NCI-H226 (cell line): ENCODE measurements at regions not wholly inside any gene's neighbourhood (a gene's known extent, or its start where the extent isn't known, plus 50 kb on each side); places are given as distances from the start of the nearest gene placed in this dataset.

Experiments used
- DNase-seq: peaks from one replicate; pipeline ENCODE4 v3.0.0-alpha.2; 2015

DNA sequence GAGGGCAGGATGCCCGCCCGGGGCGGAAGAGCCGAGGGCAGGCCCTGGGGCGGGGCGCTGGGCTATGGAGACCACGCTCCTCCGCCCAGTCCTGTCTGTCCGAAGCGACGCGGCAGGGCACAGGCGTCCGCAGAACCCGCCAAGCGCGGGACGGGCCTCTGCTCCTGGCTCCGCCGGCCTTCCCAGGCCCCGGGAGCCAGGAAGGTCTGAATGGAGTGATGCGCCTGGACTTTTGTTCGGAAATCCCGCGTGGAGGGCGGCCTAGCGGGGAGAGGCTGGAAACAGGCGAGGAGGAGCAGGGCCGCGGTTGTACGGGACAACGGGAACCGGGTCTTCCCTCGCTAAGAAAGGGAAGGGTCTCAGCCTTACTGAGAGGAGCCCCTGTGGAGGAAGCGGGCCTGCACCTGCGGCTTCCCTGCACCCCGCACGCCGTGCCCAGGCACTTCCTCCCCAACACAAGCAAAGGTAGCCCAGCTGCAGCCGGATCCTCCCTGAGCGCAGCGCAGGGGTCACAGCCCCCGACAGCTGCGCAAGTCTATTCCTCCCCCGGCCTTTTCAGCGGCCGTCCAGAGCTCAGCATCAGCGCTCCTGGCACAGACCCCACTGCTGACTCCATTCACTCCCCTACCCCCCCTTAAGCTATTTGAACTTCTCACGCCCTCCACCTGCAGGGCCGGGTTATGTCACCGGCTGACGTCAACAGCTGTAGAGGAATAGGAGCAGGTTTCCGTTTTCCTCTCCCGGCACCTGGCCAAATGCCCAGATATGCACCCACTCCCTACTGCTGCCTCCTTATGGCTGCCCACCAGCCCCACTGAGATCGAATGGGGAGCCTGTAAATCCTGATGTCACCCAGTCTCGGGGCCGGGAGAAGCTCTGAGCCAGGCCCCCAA lies 143.2 kb upstream of the RET start:
- DNase-seq, result peak; percentile 16

GRCh38 chr10:42934351-42934811 lies 142.5 kb upstream of the RET start:
- no peak for DNase-seq

DNA sequence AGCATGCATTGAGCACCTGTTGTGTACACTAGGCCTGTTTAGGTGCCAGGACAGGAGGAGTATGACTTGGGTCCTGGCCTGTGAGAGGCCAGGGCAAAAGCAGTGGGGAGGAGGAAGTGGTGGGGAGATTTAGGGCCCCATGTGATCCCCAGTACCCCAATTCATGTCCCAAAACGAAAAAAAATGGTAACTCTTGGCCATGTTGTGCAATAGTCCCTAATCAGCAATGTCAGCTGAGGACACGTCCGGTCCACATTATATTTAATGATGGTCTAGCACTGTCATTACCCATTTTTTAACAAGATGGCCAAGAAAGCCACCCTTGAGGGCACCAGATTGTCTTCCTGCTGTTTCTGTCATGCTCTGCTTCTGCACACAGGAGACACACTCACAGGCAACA lies 142.0 kb upstream of the RET start:
- no peak for DNase-seq

DNA sequence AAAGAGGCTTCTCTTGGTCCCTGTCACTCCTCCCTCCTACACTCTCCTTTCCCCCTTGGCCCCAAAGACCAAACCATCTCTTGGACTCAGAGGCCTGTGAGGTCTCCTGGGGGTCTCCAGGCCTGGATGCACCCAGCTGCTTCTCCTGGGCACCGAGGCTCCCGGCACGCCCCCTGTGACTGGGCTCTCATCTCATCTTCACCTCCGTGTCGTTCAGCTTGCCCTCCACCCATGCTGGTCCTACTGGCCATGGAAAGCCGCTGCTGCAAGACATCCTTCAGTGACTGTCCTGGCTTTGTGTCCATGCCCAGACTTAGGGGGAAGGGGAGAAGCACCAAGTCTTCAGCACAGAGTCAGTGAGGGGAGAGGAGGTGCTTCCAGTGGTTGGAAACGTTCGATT lies 141.4 kb upstream of the RET start:
- DNase-seq, result no peak

DNA sequence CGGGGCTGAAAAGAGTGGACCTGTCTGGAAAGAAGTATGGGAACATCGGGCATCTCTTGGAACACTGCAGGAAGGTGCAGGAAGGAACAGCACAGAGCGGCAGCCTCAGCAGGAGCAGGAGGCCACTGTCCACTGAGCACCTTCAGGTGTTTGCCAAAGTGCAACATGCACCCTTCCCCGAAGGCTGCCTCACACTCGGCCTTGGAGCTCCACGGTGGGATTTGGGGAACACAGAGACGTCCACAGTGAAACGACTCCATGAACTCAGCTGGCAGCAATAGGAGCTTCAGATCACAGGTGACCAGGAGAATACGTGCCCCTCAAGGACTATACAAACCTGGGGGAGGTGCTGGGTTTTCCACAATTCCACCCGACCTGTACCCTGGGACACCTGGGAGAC lies 140.3 kb upstream of the RET start:
- DNase-seq, result no peak

DNA sequence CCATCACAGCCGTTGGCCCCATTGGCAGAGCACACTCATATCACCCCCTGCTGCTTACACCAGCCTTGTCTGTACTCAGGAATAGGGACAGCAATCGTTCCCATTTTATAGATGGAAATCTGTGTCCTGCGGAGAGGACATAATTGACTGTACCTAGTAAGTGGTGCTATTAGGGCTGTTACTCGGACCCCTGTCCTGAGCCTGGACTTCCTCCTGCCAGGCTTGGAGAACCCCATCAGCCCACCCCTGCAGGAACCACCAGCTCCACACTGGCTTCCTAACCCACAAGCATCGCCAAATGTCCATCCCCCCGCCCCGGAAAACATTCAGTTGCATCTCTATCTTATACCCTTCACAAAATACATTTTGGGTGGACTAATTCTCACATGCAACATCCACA lies 139.8 kb upstream of the RET start:
- no peak for DNase-seq

GRCh38 chr10:42937649-42938180 lies 139.2 kb upstream of the RET start:
- no peak for DNase-seq

DNA sequence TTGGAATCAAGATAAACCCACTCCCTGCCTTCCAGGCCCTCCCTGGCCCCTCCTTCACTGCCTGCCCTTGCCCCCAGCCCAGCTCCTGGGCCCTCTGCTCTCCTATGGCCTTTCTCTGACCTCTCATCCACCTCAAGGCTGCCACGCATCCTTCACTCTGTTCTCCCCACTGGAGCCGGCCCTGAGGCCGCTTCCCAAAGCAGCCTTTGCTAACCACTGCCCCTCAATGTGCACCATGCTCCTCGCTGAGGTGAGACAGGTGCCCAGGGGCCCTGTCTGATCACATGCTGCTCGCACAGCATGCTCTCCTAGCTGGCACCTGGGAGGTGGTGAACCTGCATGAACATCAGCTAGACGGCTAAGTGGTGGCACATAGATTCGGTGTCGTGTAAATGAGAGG lies 138.5 kb upstream of the RET start:
- no peak for DNase-seq

DNA sequence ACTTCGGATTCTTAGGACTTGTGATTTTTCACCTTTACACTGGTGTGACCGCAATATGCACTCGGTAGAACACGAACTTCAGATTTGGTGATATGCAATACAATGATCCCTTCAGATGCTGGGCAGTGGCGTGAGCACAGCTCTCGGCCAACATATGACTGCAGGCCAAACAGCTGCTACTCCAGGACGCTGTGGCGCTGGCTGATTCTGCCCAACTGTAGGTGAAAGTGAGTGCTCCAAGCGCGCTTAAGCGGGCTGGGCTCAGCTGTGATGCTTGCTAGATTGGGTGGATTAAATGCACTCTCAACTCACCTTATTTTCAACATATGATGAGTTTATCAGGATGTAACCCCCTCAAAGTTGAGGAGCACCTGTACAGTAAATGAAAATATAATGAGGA lies 137.6 kb upstream of the RET start:
- DNase-seq, result no peak

GRCh38 chr10:42939685-42940366 lies 137.0 kb upstream of the RET start:
- DNase-seq, result no peak

GRCh38 chr10:42940487-42941294 lies 136.2 kb upstream of the RET start:
- no peak for DNase-seq

DNA sequence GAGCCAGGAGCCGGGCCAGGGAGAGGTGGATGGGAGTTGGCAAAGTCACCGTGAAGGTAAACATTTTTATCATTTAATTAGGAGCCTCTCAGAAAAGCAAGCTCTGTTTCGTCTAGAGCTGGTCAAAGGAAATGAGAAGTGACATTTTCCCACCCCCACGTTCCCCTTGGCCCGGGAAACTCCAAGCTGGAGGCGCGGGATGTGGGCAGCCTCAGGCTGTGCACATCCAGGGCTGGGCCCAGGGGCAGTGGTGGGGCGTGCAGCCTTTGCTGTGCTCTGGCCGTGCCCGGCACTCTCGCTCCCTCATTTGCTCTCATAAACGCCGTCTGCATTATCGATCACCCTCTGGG lies 135.6 kb upstream of the RET start:
- DNase-seq, result no peak

GRCh38 chr10:42941790-42942189 lies 135.1 kb upstream of the RET start:
- no peak for DNase-seq

- no peak for DNase-seq
Measured at GRCh38 chr10:42942279-42942950, 134.5 kb upstream of the RET start.

GRCh38 chr10:42943025-42943818 lies 133.6 kb upstream of the RET start:
- no peak for DNase-seq

- no peak for DNase-seq
Measured at GRCh38 chr10:42948040-42948439, 128.8 kb upstream of the RET start.

DNA sequence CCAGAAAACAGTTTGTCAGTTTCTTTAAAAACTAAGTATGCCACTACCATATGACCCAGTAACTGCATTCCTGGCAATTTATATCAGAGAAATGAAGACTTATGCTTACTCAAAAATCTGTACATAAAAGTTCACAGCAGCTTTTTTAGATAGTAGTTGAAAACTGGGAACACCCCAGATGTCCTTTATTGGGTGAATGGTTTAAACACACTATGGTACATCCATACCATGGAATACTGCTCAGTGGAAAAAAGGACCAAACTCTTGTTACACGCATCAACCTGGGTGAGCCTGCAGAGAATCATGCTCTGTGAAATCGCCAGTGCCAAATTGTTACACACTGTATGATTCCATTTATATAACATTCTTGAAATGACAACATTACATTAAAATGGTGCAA lies 127.6 kb upstream of the RET start:
- DNase-seq, result no peak

- no peak for DNase-seq
Measured at GRCh38 chr10:42950606-42951485, 126.0 kb upstream of the RET start.

DNA sequence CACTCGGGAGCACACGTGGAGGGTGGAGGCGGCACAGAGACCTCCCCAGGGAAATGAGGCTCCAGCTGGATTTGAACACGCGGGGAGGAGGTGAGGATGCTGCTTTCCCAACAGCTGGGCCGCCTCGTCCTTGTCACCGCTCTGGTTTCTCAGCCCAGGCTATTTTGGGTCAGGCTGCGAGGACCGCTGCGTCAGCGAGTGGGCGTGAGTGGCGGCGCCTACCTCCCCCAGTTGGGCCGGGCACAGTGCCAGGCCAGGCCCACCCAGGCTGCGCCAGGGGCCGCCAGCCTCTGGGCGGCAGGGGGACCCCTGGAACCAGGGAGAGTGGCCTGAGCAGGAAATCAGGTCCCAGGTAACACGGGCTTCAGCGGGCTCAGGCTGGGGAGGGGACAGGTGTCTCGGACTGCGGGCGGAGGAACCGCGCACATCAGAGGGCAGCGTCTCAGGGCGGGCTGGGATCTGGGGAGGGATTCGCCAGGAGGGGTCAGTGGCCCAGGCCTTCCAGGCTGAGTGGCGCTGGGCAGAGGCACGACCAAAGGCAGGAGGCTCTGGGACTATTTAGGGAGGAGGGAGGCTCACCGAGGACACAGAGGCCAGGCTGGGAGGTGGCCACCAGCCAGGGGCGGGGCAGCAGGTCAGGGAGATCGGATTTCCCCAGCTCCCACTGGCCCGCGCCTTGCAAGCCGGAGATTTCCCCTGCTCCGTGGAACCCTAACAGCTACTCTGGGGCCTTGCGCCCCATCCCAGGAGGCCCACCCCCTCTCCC lies 125.2 kb upstream of the RET start:
- no peak for DNase-seq

DNA sequence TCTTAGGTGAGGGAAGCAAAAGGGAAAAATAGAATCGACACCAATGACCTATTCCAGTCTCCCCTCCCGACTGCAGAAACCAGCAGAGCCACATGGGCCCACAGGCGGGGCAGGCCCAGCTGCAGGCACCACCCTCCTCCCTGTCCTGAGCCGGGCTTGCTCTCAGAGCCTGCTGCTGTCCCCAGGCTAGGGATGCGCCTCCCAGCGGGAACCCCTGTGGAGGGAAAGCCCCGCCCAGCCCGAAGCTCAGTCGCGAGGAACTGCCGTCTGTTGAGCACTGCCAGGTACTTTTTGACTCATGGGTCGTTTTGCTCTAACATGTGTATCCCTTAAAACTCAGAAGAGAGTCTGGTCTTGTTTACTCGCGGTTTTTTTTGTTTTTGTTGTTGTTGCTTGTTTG lies 124.5 kb upstream of the RET start:
- DNase-seq, result no peak
